Kidney (tissue), 13 donors: ENCODE measurements at regions not wholly inside any gene's neighbourhood (a gene's known extent, or its start where the extent isn't known, plus 50 kb on each side); places are given as distances from the start of the nearest gene placed in this dataset.
"Not testable (repeated sequence)": the region's sequence is repeated elsewhere in the genome, so short reads cannot be mapped to it uniquely, and the experiment has no call there.

ENCODE experiments used
- DNase-seq, 5 donors: peaks; one replicate each; pipeline ENCODE4 v3.0.0-alpha.2; 2013 to 2020
- FAIRE-seq: peaks from 2 replicates; lab custom pipeline; 2012; peaks lifted over from hg19 to GRCh38; lab: Jason Lieb, UNC
- H3K27ac ChIP-seq, 2 donors: one replicate each; pipeline ENCODE4 v1.7.0; 2013; ENCODE audit warnings: low read depth in 2 of 2, low read length in 2 of 2, inconsistent platforms in 1 of 2
- H3K27me3 ChIP-seq: one replicate; pipeline ENCODE4 v1.7.1; 2013; ENCODE audit warnings: low read length, inconsistent platforms; ENCODE audit not compliant: control insufficient read depth, insufficient read depth
- H3K36me3 ChIP-seq, 3 donors: one replicate each; pipeline versions ENCODE4 v1.7.0 to v1.7.1; 2013; ENCODE audit warnings: low read length in 3 of 3, control low read depth in 1 of 3, inconsistent platforms in 1 of 3; ENCODE audit not compliant: insufficient read depth in 3 of 3, control insufficient read depth in 2 of 3
- H3K4me1 ChIP-seq, 3 donors: one replicate each; pipeline versions ENCODE4 v1.7.0 to v1.7.1; 2013; ENCODE audit warnings: low read length in 3 of 3, inconsistent platforms in 1 of 3, low read depth in 1 of 3; ENCODE audit not compliant: control insufficient read depth in 2 of 3, insufficient read depth in 2 of 3
- H3K4me3 ChIP-seq, 3 donors: one replicate each; pipeline versions ENCODE4 v1.7.0 to v1.8.1; 2013; ENCODE audit warnings: low read length in 3 of 3, control low read depth in 1 of 3, inconsistent platforms in 1 of 3
- H3K9ac ChIP-seq, 3 donors: one replicate each; pipeline versions ENCODE4 v1.7.0 to v1.7.1; 2013; ENCODE audit warnings: low read length in 3 of 3, control low read depth in 1 of 3, inconsistent platforms in 1 of 3
- H3K9me3 ChIP-seq, 3 donors: one replicate each; pipeline versions ENCODE4 v1.7.0 to v1.7.1; 2013; ENCODE audit warnings: low read length in 3 of 3, control low read depth in 1 of 3, inconsistent platforms in 1 of 3; ENCODE audit not compliant: control insufficient read depth in 2 of 3, insufficient read depth in 1 of 3
- CTCF ChIP-seq: IDR thresholded peaks from 3 replicates; pipeline ENCODE4 v1.5.1; 2012; ENCODE audit warnings: mild to moderate bottlenecking, moderate library complexity, borderline replicate concordance; ENCODE audit not compliant: insufficient read depth; ENCODE audit errors: extremely low read depth
- intact Hi-C: fragments of 100-400 bp; cut with DNase I; formaldehyde crosslinking; loops from one replicate; pipeline ENCODE4 v1.11.1; 2022
- donor health status: control.
- donor health status: control.
- donor health status: control.
- donor health status: control.
- donor health status: control.
- donor health status: DM: yes; HTN: yes; CAD: no.
- donor health status: Normal renal cell carcinoma (clear cell type).

- no peak for FAIRE-seq
- no peak for TF ChIP-seq CTCF
- Histone ChIP-seq H3K9ac (no peak overlapping the region), H3K27me3 (no peaks in the 10 kb centered on the region), H3K9me3 (no peaks in the 10 kb centered on the region), H3K4me3 (no peak overlapping the region), H3K4me1 (no peaks in the 10 kb centered on the region), H3K27ac (no peak overlapping the region), H3K36me3 (no peaks in the 10 kb centered on the region)
- intact Hi-C loops, result no loop called here
- DNase-seq, result peak in 1 of 5 donors; percentile 4
These were observed 303.7 kb upstream of the IRS4 start for GRCh38 chrX:109040057-109040456.

- Histone ChIP-seq H3K27me3 (no peaks in the 10 kb centered on the region), H3K9ac (no peak overlapping the region), H3K4me3 (no peak overlapping the region), H3K36me3 (no peaks in the 10 kb centered on the region), H3K9me3 (no peaks in the 10 kb centered on the region), H3K27ac (no peak overlapping the region), H3K4me1 (no peaks in the 10 kb centered on the region)
- FAIRE-seq (no peak), DNase-seq (no peak)
- intact Hi-C loops, result no loop called here
- no peak for TF ChIP-seq CTCF
These were observed 300.3 kb upstream of the IRS4 start for GRCh38 chrX:109036624-109037023.

- DNase-seq, result no peak
- Histone ChIP-seq H3K4me3 (no peak overlapping the region), H3K27me3 (peaks cover 2% of the 10 kb centered on the region), H3K36me3 (no peaks in the 10 kb centered on the region), H3K9me3 (no peaks in the 10 kb centered on the region), H3K27ac (no peak overlapping the region), H3K4me1 (no peaks in the 10 kb centered on the region), H3K9ac (no peak overlapping the region)
- FAIRE-seq, result no peak
- TF ChIP-seq CTCF, result no peak
- intact Hi-C loops, result no loop called here
These were observed 257.5 kb upstream of the IRS4 start for GRCh38 chrX:108993909-108994308.

GRCh38 chrX:108972899-108973298 lies 236.5 kb upstream of the IRS4 start:
- H3K4me3 ChIP-seq, H3K36me3 ChIP-seq, H3K27me3 ChIP-seq, H3K9ac ChIP-seq, intact Hi-C loops, FAIRE-seq, H3K4me1 ChIP-seq, DNase-seq, H3K9me3 ChIP-seq, H3K27ac ChIP-seq: not testable (repeated sequence)
